Keratinocyte (primary cell): ENCODE measurements at regions not wholly inside any gene's neighbourhood (a gene's known extent, or its start where the extent isn't known, plus 50 kb on each side); places are given as distances from the start of the nearest gene placed in this dataset.

Source experiments
- DNase-seq: peaks from one replicate; pipeline ENCODE4 v3.0.0-alpha.2; 2011; ENCODE audit warnings: low read depth, missing footprints, low spot score
- FAIRE-seq: peaks from 2 replicates; lab custom pipeline; 2011; peaks lifted over from hg19 to GRCh38; lab: Jason Lieb, UNC
- H2AFZ ChIP-seq: 2 replicates; pipeline ENCODE4 v1.6.0; 2012; ENCODE audit warnings: low read length, control low read depth, inconsistent platforms; ENCODE audit not compliant: control insufficient read depth
- H3K27ac ChIP-seq: 2 replicates; pipeline ENCODE4 v1.5.1; 2011; ENCODE audit warnings: low read length; ENCODE audit not compliant: control insufficient read depth, insufficient read depth
- H3K27me3 ChIP-seq: 3 replicates; pipeline ENCODE4 v1.6.0; 2011; ENCODE audit warnings: low read length; ENCODE audit not compliant: control insufficient read depth, insufficient read depth; ENCODE audit errors: extremely low read depth
- H3K36me3 ChIP-seq, 2 experiments: 2 replicates in 1 of 2; 3 replicates in 1 of 2; pipeline ENCODE4 v1.5.1; 2011; ENCODE audit warnings: low read length in 2 of 2, mild to moderate bottlenecking in 1 of 2; ENCODE audit not compliant: control insufficient read depth in 2 of 2, insufficient read depth in 2 of 2; ENCODE audit errors: extremely low read depth in 1 of 2
- H3K4me1 ChIP-seq: 3 replicates; pipeline ENCODE4 v1.5.1; 2011; ENCODE audit warnings: low read length; ENCODE audit not compliant: control insufficient read depth, insufficient read depth; ENCODE audit errors: extremely low read depth
- H3K4me2 ChIP-seq: 3 replicates; pipeline ENCODE4 v1.6.0; 2011; ENCODE audit warnings: low read depth, low read length; ENCODE audit not compliant: control insufficient read depth, insufficient read depth; ENCODE audit errors: extremely low read depth
- H3K4me3 ChIP-seq, 3 experiments: fragments of 200-600 bp in 1 of 3; sonication (generic) in 1 of 3; 2 replicates in 2 of 3; 3 replicates in 1 of 3; pipeline ENCODE4 v1.5.1; 2011 to 2016; ENCODE audit warnings: low read length in 3 of 3, mild to moderate bottlenecking in 3 of 3, control low read depth in 2 of 3, inconsistent platforms in 1 of 3, low read depth in 1 of 3, mixed read lengths in 1 of 3, mixed run types in 1 of 3, moderate library complexity in 1 of 3; ENCODE audit not compliant: control insufficient read depth in 2 of 3, insufficient read depth in 2 of 3; ENCODE audit errors: extremely low read depth in 1 of 3
- H3K79me2 ChIP-seq: 2 replicates; pipeline ENCODE4 v1.6.0; 2012; ENCODE audit warnings: low read length; ENCODE audit not compliant: control insufficient read depth, insufficient read depth
- H3K9ac ChIP-seq: 3 replicates; pipeline ENCODE4 v1.6.0; 2011; ENCODE audit warnings: low read length; ENCODE audit not compliant: control insufficient read depth, insufficient read depth; ENCODE audit errors: extremely low read depth
- H3K9me1 ChIP-seq: 3 replicates; pipeline ENCODE4 v1.6.0; 2011; ENCODE audit warnings: low read length; ENCODE audit not compliant: control insufficient read depth, insufficient read depth; ENCODE audit errors: extremely low read depth
- H3K9me3 ChIP-seq: 2 replicates; pipeline ENCODE4 v1.5.1; 2012; ENCODE audit warnings: low read depth, low read length; ENCODE audit not compliant: control insufficient read depth
- H4K20me1 ChIP-seq: 3 replicates; pipeline ENCODE4 v1.6.0; 2011; ENCODE audit warnings: low read length; ENCODE audit not compliant: control insufficient read depth, insufficient read depth; ENCODE audit errors: extremely low read depth
- EZH2 ChIP-seq: IDR thresholded peaks from one replicate; pipeline ENCODE4 v1.6.1; 2012; ENCODE audit warnings: inconsistent platforms, mild to moderate bottlenecking, low read length, moderate library complexity
- dilution Hi-C: fragments of 300-500 bp; cut with MboI; formaldehyde crosslinking; loops from one replicate; pipeline ENCODE4 v1.7.0; 2020; ENCODE audit warnings: low sequenced_read_pairs; ENCODE audit not compliant: extremely low pct_ligation_motif_present
- TF ChIP-seq, protein P1 (sequence below), 3 experiments: IDR thresholded peaks in 1 of 3; conservative IDR thresholded peaks in 1 of 3; optimal IDR thresholded peaks in 1 of 3; 2 replicates in 2 of 3; 3 replicates in 1 of 3; pipeline versions ENCODE3 to v1.5.1; 2011; ENCODE audit warnings: low read length in 3 of 3, mild to moderate bottlenecking in 3 of 3, moderate library complexity in 2 of 3, control low read depth in 1 of 3, inconsistent platforms in 1 of 3; ENCODE audit not compliant: insufficient read depth in 2 of 3; ENCODE audit errors: extremely low read depth in 1 of 3

- no peaks in the 10 kb centered on the region for H3K27me3 ChIP-seq
- no peaks in the 10 kb centered on the region for H3K9me1 ChIP-seq
- dilution Hi-C loops: no loop called here
- H3K4me1 ChIP-seq: peaks cover 13% of the 10 kb centered on the region
- TF ChIP-seq, protein P1, sequence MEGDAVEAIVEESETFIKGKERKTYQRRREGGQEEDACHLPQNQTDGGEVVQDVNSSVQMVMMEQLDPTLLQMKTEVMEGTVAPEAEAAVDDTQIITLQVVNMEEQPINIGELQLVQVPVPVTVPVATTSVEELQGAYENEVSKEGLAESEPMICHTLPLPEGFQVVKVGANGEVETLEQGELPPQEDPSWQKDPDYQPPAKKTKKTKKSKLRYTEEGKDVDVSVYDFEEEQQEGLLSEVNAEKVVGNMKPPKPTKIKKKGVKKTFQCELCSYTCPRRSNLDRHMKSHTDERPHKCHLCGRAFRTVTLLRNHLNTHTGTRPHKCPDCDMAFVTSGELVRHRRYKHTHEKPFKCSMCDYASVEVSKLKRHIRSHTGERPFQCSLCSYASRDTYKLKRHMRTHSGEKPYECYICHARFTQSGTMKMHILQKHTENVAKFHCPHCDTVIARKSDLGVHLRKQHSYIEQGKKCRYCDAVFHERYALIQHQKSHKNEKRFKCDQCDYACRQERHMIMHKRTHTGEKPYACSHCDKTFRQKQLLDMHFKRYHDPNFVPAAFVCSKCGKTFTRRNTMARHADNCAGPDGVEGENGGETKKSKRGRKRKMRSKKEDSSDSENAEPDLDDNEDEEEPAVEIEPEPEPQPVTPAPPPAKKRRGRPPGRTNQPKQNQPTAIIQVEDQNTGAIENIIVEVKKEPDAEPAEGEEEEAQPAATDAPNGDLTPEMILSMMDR (optimal IDR thresholded peaks at IDR 0.05 in 1 of 3, IDR thresholded peaks at IDR 0.05 in 1 of 3, conservative IDR thresholded peaks at IDR 0.05 in 1 of 3; ENCODE audit: extremely low read depth in 1 of 3, insufficient read depth in 2 of 3, low read length in 3 of 3): no peak
- TF ChIP-seq EZH2: no peak
- H3K27ac ChIP-seq: no peak overlapping the region
- FAIRE-seq: no peak
- no peak overlapping the region for H3K4me3 ChIP-seq
- no peaks in the 10 kb centered on the region for H3K79me2 ChIP-seq
- no peak for DNase-seq
- peak overlapping the region; percentile 12 for H2AFZ ChIP-seq
- no peaks in the 10 kb centered on the region for H3K9me3 ChIP-seq
- H4K20me1 ChIP-seq: no peaks in the 10 kb centered on the region
- no peaks in the 10 kb centered on the region for H3K36me3 ChIP-seq
- no peak overlapping the region for H3K9ac ChIP-seq
- no peak overlapping the region for H3K4me2 ChIP-seq
Observed at GRCh38 chr2:65781756-65782155, 349.4 kb upstream of the SPRED2 start.

DNA sequence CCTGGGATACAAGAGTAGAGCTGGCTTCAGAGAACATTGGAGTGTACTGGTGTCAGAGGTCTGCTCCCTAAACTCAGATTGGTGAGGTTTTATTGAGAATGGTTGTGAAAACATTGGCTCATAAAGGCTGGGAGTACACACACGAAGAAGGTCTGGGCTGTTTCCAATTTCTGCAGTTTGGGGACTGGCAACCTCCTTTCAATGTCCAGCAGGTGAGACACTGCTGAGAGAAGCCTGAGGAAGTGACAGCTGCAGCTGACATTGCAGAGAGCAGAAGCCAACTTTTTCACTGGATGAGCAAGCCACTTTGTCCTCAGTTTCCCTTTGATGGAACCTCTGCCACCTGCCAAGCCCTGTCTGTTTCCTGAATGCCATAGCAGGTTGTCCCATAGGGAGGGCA, 346.6 kb upstream of the SPRED2 start:
- no peaks in the 10 kb centered on the region for H3K27me3 ChIP-seq
- no peaks in the 10 kb centered on the region for H4K20me1 ChIP-seq
- H3K9ac ChIP-seq: no peak overlapping the region
- no peak overlapping the region for H2AFZ ChIP-seq
- peaks cover 13% of the 10 kb centered on the region for H3K4me1 ChIP-seq
- dilution Hi-C loops: no loop called here
- H3K79me2 ChIP-seq: no peaks in the 10 kb centered on the region
- H3K36me3 ChIP-seq: no peaks in the 10 kb centered on the region
- no peak overlapping the region for H3K4me3 ChIP-seq
- no peak overlapping the region for H3K4me2 ChIP-seq
- no peak overlapping the region for H3K27ac ChIP-seq
- no peak for FAIRE-seq
- TF ChIP-seq, protein P1 (optimal IDR thresholded peaks at IDR 0.05 in 1 of 3, IDR thresholded peaks at IDR 0.05 in 1 of 3, conservative IDR thresholded peaks at IDR 0.05 in 1 of 3; ENCODE audit: extremely low read depth in 1 of 3, insufficient read depth in 2 of 3, low read length in 3 of 3): no peak
- no peak for TF ChIP-seq EZH2
- no peaks in the 10 kb centered on the region for H3K9me3 ChIP-seq
- no peak for DNase-seq
- no peaks in the 10 kb centered on the region for H3K9me1 ChIP-seq
